ENCODE measurements at regions not wholly inside any gene's neighbourhood (a gene's known extent, or its start where the extent isn't known, plus 50 kb on each side); places are given as distances from the start of the nearest gene placed in this dataset.
"Not testable (repeated sequence)": the region's sequence is repeated elsewhere in the genome, so short reads cannot be mapped to it uniquely, and the experiment has no call there.

- not testable (repeated sequence) for DNase-seq
Observed at GRCh38 chr6:28626386-28626785, 100.7 kb downstream of the GPX5 start.

- no peak for DNase-seq
Observed at GRCh38 chr6:28632326-28632851, 106.7 kb downstream of the GPX5 start.

- DNase-seq, result no peak
Observed at GRCh38 chr6:28633445-28634215, 107.9 kb downstream of the GPX5 start.

- no peak for DNase-seq
Observed at GRCh38 chr6:28634411-28634760, 108.7 kb downstream of the GPX5 start.

- no peak for DNase-seq
Observed at GRCh38 chr6:28634761-28635546, 109.3 kb downstream of the GPX5 start.

- no peak for DNase-seq
Observed at GRCh38 chr6:28635547-28636158, 110.0 kb downstream of the GPX5 start.

GRCh38 chr6:28638787-28639430, 113.2 kb downstream of the GPX5 start:
- no peak for DNase-seq

GRCh38 chr6:28639445-28640290, 114.0 kb downstream of the GPX5 start:
- not testable (repeated sequence) for DNase-seq

- DNase-seq, result no peak
Observed at GRCh38 chr6:28643017-28643740, 117.5 kb downstream of the GPX5 start.

GRCh38 chr6:28646650-28647049, 121.0 kb downstream of the GPX5 start:
- DNase-seq, result no peak

- DNase-seq, result no peak
Observed at GRCh38 chr6:28648035-28648877, 122.6 kb downstream of the GPX5 start.

- no peak for DNase-seq
Observed at GRCh38 chr6:28648878-28649375, 123.2 kb downstream of the GPX5 start.

GRCh38 chr6:28651161-28651560, 125.5 kb downstream of the GPX5 start:
- DNase-seq, result no peak

- DNase-seq, result no peak
Observed at GRCh38 chr6:28653876-28654275, 128.2 kb downstream of the GPX5 start.

- DNase-seq, result no peak
Observed at GRCh38 chr6:28655164-28655563, 129.5 kb downstream of the GPX5 start.

GRCh38 chr6:28656715-28657114, 131.0 kb downstream of the GPX5 start:
- DNase-seq, result no peak

- DNase-seq, result no peak
Observed at GRCh38 chr6:28657381-28657768, 131.7 kb downstream of the GPX5 start.

- peak; percentile 37 for DNase-seq
Observed at GRCh38 chr6:28657769-28658465, 132.2 kb downstream of the GPX5 start.

GRCh38 chr6:28658475-28659249, 133.0 kb downstream of the GPX5 start:
- DNase-seq, result no peak
